WTC11 (cell line): ENCODE measurements at regions not wholly inside any gene's neighbourhood (a gene's known extent, or its start where the extent isn't known, plus 50 kb on each side); places are given as distances from the start of the nearest gene placed in this dataset.

Source experiments
- AFF4 ChIP-seq: sonication (generic); formaldehyde crosslinking; IDR thresholded peaks from 2 replicates; pipeline ENCODE4 v1.8.1; 2023; ENCODE audit warnings: mild to moderate bottlenecking, missing genetic modification reagents, borderline replicate concordance
- ATF6 ChIP-seq: sonication (generic); formaldehyde crosslinking; IDR thresholded peaks from 2 replicates; pipeline ENCODE4 v1.8.1; 2023; ENCODE audit warnings: mild to moderate bottlenecking, missing genetic modification reagents
- CREM ChIP-seq: sonication (generic); formaldehyde crosslinking; IDR thresholded peaks from 2 replicates; pipeline ENCODE4 v1.8.1; 2022; ENCODE audit warnings: mild to moderate bottlenecking, missing genetic modification reagents, moderate library complexity
- CTCF ChIP-seq: fragments of 200-600 bp; IDR thresholded peaks from 2 replicates; pipeline ENCODE4 v1.8.0; 2022; ENCODE audit warnings: antibody characterized with exemption
- FOXJ3 ChIP-seq: sonication (generic); formaldehyde crosslinking; IDR thresholded peaks from 2 replicates; pipeline ENCODE4 v1.9.0; 2021; ENCODE audit warnings: missing genetic modification reagents, mild to moderate bottlenecking, borderline replicate concordance
- FOXP4 ChIP-seq: sonication (generic); formaldehyde crosslinking; IDR thresholded peaks from 2 replicates; pipeline ENCODE4 v1.8.0; 2022; ENCODE audit warnings: mild to moderate bottlenecking, missing genetic modification reagents
- IRF2 ChIP-seq: sonication (generic); formaldehyde crosslinking; IDR thresholded peaks from 2 replicates; pipeline ENCODE4 v1.8.0; 2022; ENCODE audit warnings: low read depth, missing genetic modification reagents, borderline replicate concordance
- JUN ChIP-seq: sonication (generic); formaldehyde crosslinking; IDR thresholded peaks from 2 replicates; pipeline ENCODE4 v1.8.0; 2023; ENCODE audit warnings: mild to moderate bottlenecking, missing genetic modification reagents
- KAT7 ChIP-seq: sonication (generic); formaldehyde crosslinking; IDR thresholded peaks from 2 replicates; pipeline ENCODE4 v1.8.1; 2023; ENCODE audit warnings: missing genetic modification reagents, mild to moderate bottlenecking, borderline replicate concordance
- SP1 ChIP-seq: sonication (generic); formaldehyde crosslinking; conservative IDR thresholded peaks from 2 replicates; pipeline ENCODE4 v1.8.1; 2022; ENCODE audit warnings: missing genetic modification reagents
- TCF7 ChIP-seq: sonication (generic); formaldehyde crosslinking; IDR thresholded peaks from 2 replicates; pipeline ENCODE4 v1.8.0; 2022; ENCODE audit warnings: mild to moderate bottlenecking, low read depth, missing genetic modification reagents, moderate library complexity
- ZNF232 ChIP-seq: sonication (generic); formaldehyde crosslinking; IDR thresholded peaks from 2 replicates; pipeline ENCODE4 v1.8.0; 2022; ENCODE audit warnings: mild to moderate bottlenecking, missing genetic modification reagents

- no peak for TF ChIP-seq KAT7 (CRISPR knock-in tag)
- TF ChIP-seq CTCF, result no peak
- TF ChIP-seq TCF7 (CRISPR knock-in tag), result no peak
- no peak for TF ChIP-seq ATF6 (CRISPR knock-in tag)
- TF ChIP-seq FOXP4 (CRISPR knock-in tag), result no peak
- no peak for TF ChIP-seq CREM
- no peak for TF ChIP-seq FOXJ3
- TF ChIP-seq ZNF232, result no peak
- no peak for TF ChIP-seq JUN (CRISPR knock-in tag)
- no peak for TF ChIP-seq IRF2 (CRISPR knock-in tag)
- TF ChIP-seq SP1, result no peak
- no peak for TF ChIP-seq AFF4 (CRISPR knock-in tag)
Measured at GRCh38 chr18:53689886-53690285, 534.6 kb downstream of the MBD2 start.
